ENCODE measurements at regions not wholly inside any gene's neighbourhood (a gene's known extent, or its start where the extent isn't known, plus 50 kb on each side); places are given as distances from the start of the nearest gene placed in this dataset.
"Not testable (repeated sequence)": the region's sequence is repeated elsewhere in the genome, so short reads cannot be mapped to it uniquely, and the experiment has no call there.

DNA sequence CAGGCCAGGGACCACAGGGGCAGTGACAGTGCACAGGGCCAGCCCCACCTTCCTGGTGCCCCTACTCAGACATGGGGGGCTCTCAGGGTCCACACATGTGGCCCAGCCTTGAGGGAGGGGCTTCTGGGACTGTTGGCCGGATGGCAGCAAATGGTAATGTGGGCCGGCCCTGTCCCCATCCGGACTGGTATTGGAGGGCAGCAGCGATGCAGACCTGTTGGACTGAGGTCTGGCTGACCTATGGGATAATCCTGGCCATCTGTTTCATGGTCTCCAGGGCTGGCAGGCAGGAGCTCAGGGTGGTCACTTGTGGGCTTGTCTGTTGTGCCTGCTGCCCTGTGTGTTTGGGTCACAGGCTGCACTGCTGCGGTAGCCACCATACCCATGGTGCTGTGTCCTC lies 387.5 kb downstream of the TMEM121 start:
- Histone ChIP-seq H3K27me3 (ENCODE audit: control insufficient read depth in 2 of 2, insufficient read depth in 2 of 2, low read length in 2 of 2) (no peaks in the 10 kb centered on the region), H3K9ac (replicated peaks; ENCODE audit: extremely low read depth, insufficient read depth, low read length) (no peak overlapping the region), H2AFZ (ENCODE audit: low read depth, low read length) (no peak overlapping the region), H3K36me3 (ENCODE audit: control insufficient read depth in 2 of 2, extremely low read depth in 1 of 2, insufficient read depth in 2 of 2, low read length in 2 of 2) (no peaks in the 10 kb centered on the region), H3K27ac (ENCODE audit: insufficient read depth, low read depth, low read length) (no peak overlapping the region), H3K4me3 (replicated peaks in 1 of 3; ENCODE audit: insufficient read depth in 1 of 3, low read depth in 1 of 3, low read length in 3 of 3) (no peak overlapping the region), H3K79me2 (ENCODE audit: control insufficient read depth, insufficient read depth, low read length) (no peaks in the 10 kb centered on the region), H3K9me3 (replicated peaks; ENCODE audit: control insufficient read depth, insufficient read depth, low read length) (no peaks in the 10 kb centered on the region), H3K4me2 (ENCODE audit: insufficient read depth, low read length) (no peak overlapping the region), H3K4me1 (ENCODE audit: control insufficient read depth, extremely low read depth, insufficient read depth, low read length) (no peaks in the 10 kb centered on the region), H4K20me1 (replicated peaks; ENCODE audit: control insufficient read depth, extremely low read depth, insufficient read depth, low read length) (no peaks in the 10 kb centered on the region), H3K9me1 (replicated peaks; ENCODE audit: control insufficient read depth, extremely low read depth, insufficient read depth, low read length) (no peaks in the 10 kb centered on the region)
- FAIRE-seq (no peak), DNase-seq (ENCODE audit: low read depth, low spot score) (no peak)
- ChIA-PET POLR2A (no interaction called here), CTCF (no interaction called here)
- intact Hi-C loops (cut with micrococcal nuclease) (no loop called here), dilution Hi-C loops (cut with MboI; ENCODE audit: extremely low pct_ligation_motif_present, low sequenced_read_pairs) (no loop called here)
- BruUV-seq (replicated peaks), result no TSS peak
- no peak for TF ChIP-seq MYC (IDR thresholded peaks at IDR 0.05; ENCODE audit: low read depth, low read length)
- no peak for TF ChIP-seq GATA2 (IDR thresholded peaks at IDR 0.05; ENCODE audit: insufficient read depth, insufficient read length, low read depth, low read length)
- TF ChIP-seq, protein P1, sequence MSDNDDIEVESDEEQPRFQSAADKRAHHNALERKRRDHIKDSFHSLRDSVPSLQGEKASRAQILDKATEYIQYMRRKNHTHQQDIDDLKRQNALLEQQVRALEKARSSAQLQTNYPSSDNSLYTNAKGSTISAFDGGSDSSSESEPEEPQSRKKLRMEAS (IDR thresholded peaks at IDR 0.05; ENCODE audit: insufficient read depth, insufficient read length), result no peak
- TF ChIP-seq POLR2AphosphoS5 (IDR thresholded peaks at IDR 0.05; ENCODE audit: insufficient read depth, low read depth, low read length), result no peak
- TF ChIP-seq JUN (IDR thresholded peaks at IDR 0.05; ENCODE audit: borderline replicate concordance, insufficient read depth, insufficient read length, low read depth), result no peak
- TF ChIP-seq POLR2A (IDR thresholded peaks at IDR 0.05; ENCODE audit: low read depth, low read length), result no peak
- TF ChIP-seq FOS (IDR thresholded peaks at IDR 0.05; ENCODE audit: borderline replicate concordance, insufficient read depth, low read length), result no peak

DNA sequence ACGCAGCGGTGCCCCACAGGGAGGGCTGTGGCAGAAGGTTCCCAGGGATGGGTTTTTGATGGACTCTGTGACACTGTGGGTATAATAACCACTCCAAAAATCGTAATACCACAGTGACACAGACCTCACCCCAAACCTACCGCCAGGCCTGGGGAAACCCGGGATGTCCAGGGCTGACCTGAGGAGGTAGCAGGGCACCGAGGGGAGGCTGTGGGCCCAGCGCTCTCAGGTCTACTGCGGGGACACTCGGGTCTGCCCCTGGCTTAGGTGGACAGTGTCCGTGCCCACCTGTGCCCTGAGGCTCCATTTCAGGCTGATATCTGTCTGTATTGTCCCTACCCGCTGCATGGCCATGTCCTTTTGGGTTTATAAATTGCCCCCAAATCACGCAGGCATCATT lies 387.9 kb downstream of the TMEM121 start:
- H3K9ac ChIP-seq (replicated peaks; ENCODE audit: extremely low read depth, insufficient read depth, low read length); H4K20me1 ChIP-seq (replicated peaks; ENCODE audit: control insufficient read depth, extremely low read depth, insufficient read depth, low read length); H3K36me3 ChIP-seq (ENCODE audit: control insufficient read depth in 2 of 2, extremely low read depth in 1 of 2, insufficient read depth in 2 of 2, low read length in 2 of 2); intact Hi-C loops (cut with micrococcal nuclease); BruUV-seq (replicated peaks); H3K4me3 ChIP-seq (replicated peaks in 1 of 3; ENCODE audit: insufficient read depth in 1 of 3, low read depth in 1 of 3, low read length in 3 of 3); H3K27me3 ChIP-seq (ENCODE audit: control insufficient read depth in 2 of 2, insufficient read depth in 2 of 2, low read length in 2 of 2); CTCF ChIA-PET; H3K4me1 ChIP-seq (ENCODE audit: control insufficient read depth, extremely low read depth, insufficient read depth, low read length); dilution Hi-C loops (cut with MboI; ENCODE audit: extremely low pct_ligation_motif_present, low sequenced_read_pairs); H3K79me2 ChIP-seq (ENCODE audit: control insufficient read depth, insufficient read depth, low read length); H3K9me1 ChIP-seq (replicated peaks; ENCODE audit: control insufficient read depth, extremely low read depth, insufficient read depth, low read length); FAIRE-seq; H3K4me2 ChIP-seq (ENCODE audit: insufficient read depth, low read length); H2AFZ ChIP-seq (ENCODE audit: low read depth, low read length); POLR2A ChIA-PET; DNase-seq (ENCODE audit: low read depth, low spot score); H3K9me3 ChIP-seq (replicated peaks; ENCODE audit: control insufficient read depth, insufficient read depth, low read length); H3K27ac ChIP-seq (ENCODE audit: insufficient read depth, low read depth, low read length): not testable (repeated sequence)

Measured in endothelial cell of umbilical vein (primary cell).